WTC11 (cell line): ENCODE measurements at regions not wholly inside any gene's neighbourhood (a gene's known extent, or its start where the extent isn't known, plus 50 kb on each side); places are given as distances from the start of the nearest gene placed in this dataset.

Experiments
- HMGA2 ChIP-seq: fragments of 250-450 bp; sonication (Bioruptor Pico); IDR thresholded peaks from 2 replicates; pipeline ENCODE4 v1.4.0; 2021; ENCODE audit warnings: mild to moderate bottlenecking, moderate library complexity
- SP1 ChIP-seq: sonication (generic); formaldehyde crosslinking; conservative IDR thresholded peaks from 2 replicates; pipeline ENCODE4 v1.8.1; 2022; ENCODE audit warnings: missing genetic modification reagents
- TCF7 ChIP-seq: sonication (generic); formaldehyde crosslinking; IDR thresholded peaks from 2 replicates; pipeline ENCODE4 v1.8.0; 2022; ENCODE audit warnings: mild to moderate bottlenecking, low read depth, missing genetic modification reagents, moderate library complexity
- TP53 ChIP-seq: sonication (generic); formaldehyde crosslinking; IDR thresholded peaks from 2 replicates; pipeline ENCODE4 v1.8.1; 2023; ENCODE audit warnings: mild to moderate bottlenecking, missing genetic modification reagents
- ZBTB21 ChIP-seq: sonication (generic); formaldehyde crosslinking; IDR thresholded peaks from 2 replicates; pipeline ENCODE4 v1.8.1; 2023; ENCODE audit warnings: mild to moderate bottlenecking, missing genetic modification reagents, borderline replicate concordance

- TF ChIP-seq TP53 (CRISPR knock-in tag) (no peak), HMGA2 (no peak), SP1 (CRISPR knock-in tag) (no peak), TCF7 (CRISPR knock-in tag) (no peak), ZBTB21 (CRISPR knock-in tag) (no peak)
Measured at GRCh38 chr4:161197474-161197873, 966.3 kb downstream of the FSTL5 start.
